MG63 (cell line): ENCODE measurements at regions not wholly inside any gene's neighbourhood (a gene's known extent, or its start where the extent isn't known, plus 50 kb on each side); places are given as distances from the start of the nearest gene placed in this dataset.

Source experiments
- DNase-seq: peaks from one replicate; pipeline ENCODE4 v3.0.0-alpha.2; 2020
- H3K27me3 ChIP-seq: fragments of 250-450 bp; sonication (Bioruptor Pico); 2 replicates; pipeline ENCODE4 v1.5.1; 2020; ENCODE audit warnings: mild to moderate bottlenecking, moderate library complexity
- H3K36me3 ChIP-seq: fragments of 250-450 bp; sonication (Bioruptor Pico); 2 replicates; pipeline ENCODE4 v1.5.1; 2020; ENCODE audit warnings: mild to moderate bottlenecking, moderate library complexity
- H3K4me3 ChIP-seq: fragments of 250-450 bp; sonication (Bioruptor Pico); 2 replicates; pipeline ENCODE4 v1.5.1; 2020; ENCODE audit warnings: mild to moderate bottlenecking, moderate library complexity
- H3K9me3 ChIP-seq: fragments of 250-450 bp; sonication (Bioruptor Pico); 2 replicates; pipeline ENCODE4 v1.5.1; 2020; ENCODE audit warnings: mild to moderate bottlenecking, moderate library complexity

- DNase-seq = no peak
- H3K4me3 ChIP-seq = no peak overlapping the region
- H3K9me3 ChIP-seq = no peaks in the 10 kb centered on the region
- H3K27me3 ChIP-seq = no peaks in the 10 kb centered on the region
- H3K36me3 ChIP-seq = no peaks in the 10 kb centered on the region
Measured at GRCh38 chr20:36099106-36099505, 55.4 kb upstream of the EPB41L1 start.

DNA sequence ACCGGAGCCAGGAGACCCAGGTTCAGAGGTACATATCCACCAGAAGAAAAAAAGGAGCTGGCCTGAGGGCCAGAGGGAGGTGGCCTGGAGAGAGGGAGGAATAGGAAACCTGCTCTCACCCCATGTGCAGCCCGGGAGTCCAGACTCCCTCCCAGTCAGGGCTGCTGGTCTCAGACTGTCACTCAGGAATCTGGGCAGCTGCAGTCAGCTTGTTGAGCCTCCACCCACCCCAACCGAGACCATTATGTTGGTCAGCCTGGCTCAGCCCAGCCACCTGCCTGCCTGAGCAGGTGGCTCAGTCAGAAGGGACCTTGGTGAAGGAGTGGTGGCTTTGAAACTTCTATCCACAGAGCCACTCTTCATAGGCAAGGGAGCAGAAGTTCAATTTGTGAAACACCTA is 53.3 kb upstream of the EPB41L1 start:
- H3K4me3 ChIP-seq = no peak overlapping the region
- H3K9me3 ChIP-seq = no peaks in the 10 kb centered on the region
- H3K27me3 ChIP-seq = no peaks in the 10 kb centered on the region
- no peaks in the 10 kb centered on the region for H3K36me3 ChIP-seq
- DNase-seq = no peak

DNA sequence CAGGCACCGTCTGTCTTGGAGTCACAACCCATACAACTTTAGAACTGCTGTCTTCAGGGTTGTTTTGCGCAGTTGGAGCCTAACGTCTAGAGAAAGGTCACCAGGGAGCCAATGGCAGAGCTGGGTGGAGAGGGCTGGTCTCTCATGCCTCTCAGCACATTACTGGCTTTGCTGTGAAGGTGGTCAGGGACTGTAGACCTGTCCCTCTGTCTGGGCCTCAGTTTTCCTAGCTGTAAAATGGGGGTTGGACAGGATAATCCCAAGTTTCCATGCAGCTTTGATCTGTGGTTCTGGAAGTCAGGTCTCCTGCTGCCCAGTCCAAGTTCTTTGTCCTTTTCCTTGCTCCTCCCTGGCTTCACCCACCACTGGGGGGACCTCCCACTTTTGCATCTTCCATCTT is 52.2 kb upstream of the EPB41L1 start:
- Histone ChIP-seq H3K36me3 (no peaks in the 10 kb centered on the region), H3K4me3 (no peak overlapping the region), H3K27me3 (no peaks in the 10 kb centered on the region), H3K9me3 (no peaks in the 10 kb centered on the region)
- no peak for DNase-seq

- Histone ChIP-seq H3K27me3 (no peaks in the 10 kb centered on the region), H3K36me3 (no peaks in the 10 kb centered on the region), H3K9me3 (no peaks in the 10 kb centered on the region), H3K4me3 (no peak overlapping the region)
- peak; percentile 77 for DNase-seq
Measured at GRCh38 chr20:36102809-36103596, 51.5 kb upstream of the EPB41L1 start.

GRCh38 chr20:36104244-36104643 is 50.3 kb upstream of the EPB41L1 start:
- H3K9me3 ChIP-seq = no peaks in the 10 kb centered on the region
- no peak overlapping the region for H3K4me3 ChIP-seq
- H3K27me3 ChIP-seq = no peaks in the 10 kb centered on the region
- H3K36me3 ChIP-seq = no peaks in the 10 kb centered on the region
- no peak for DNase-seq
